ENCODE measurements at regions not wholly inside any gene's neighbourhood (a gene's known extent, or its start where the extent isn't known, plus 50 kb on each side); places are given as distances from the start of the nearest gene placed in this dataset.

DNA sequence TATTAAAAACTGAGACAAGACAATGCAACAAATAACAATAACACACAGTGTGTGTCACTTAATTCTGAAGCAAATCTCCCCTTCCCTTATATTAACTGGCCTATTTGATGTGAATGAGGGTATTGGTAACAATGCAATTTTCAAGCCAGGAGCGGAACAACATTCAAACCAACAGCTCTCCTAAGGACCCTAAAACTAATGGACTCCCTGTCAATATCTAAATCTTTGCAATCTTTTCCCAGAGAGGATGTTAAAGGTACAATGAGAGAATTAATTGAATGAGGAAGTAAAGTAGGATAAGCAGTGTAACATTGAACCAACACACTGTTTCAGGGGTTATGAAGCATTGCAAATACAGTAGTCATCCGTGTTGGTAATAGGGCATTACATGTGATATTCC, 311.7 kb downstream of the HTR1A start:
- no peak for TF ChIP-seq EGR1 (IDR thresholded peaks at IDR 0.05)
- no peak for TF ChIP-seq REST (IDR thresholded peaks at IDR 0.05; ENCODE audit: low read depth)
- TF ChIP-seq USF1 (IDR thresholded peaks at IDR 0.05): no peak
- no peak for TF ChIP-seq TCF12 (IDR thresholded peaks at IDR 0.05; ENCODE audit: low read depth)
- no peak for TF ChIP-seq FOXM1 (IDR thresholded peaks at IDR 0.05; ENCODE audit: borderline replicate concordance, low read depth)

DNA sequence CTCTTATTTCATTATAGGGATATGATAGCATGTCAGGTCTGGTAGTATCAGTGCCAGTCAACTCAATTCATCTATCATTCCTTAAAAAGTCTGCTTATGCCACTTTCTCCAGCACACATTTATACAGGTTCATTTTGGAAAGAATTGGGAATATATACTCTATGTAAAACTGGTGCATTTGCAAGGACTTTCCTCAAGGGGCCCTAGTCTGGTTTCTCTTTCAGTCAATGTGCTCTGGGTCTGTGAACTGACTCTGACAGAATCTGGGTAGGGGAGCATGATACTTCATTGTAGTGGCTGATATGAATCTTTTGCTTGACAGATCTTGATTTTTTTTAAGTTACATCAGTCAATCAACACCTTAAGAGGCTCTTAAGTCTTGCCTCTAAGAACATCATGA, 313.9 kb downstream of the HTR1A start:
- TF ChIP-seq EP300 (IDR thresholded peaks at IDR 0.05; ENCODE audit: borderline replicate concordance) (no peak), EGR1 (IDR thresholded peaks at IDR 0.05) (no peak), NFIC (IDR thresholded peaks at IDR 0.05) (no peak), REST (IDR thresholded peaks at IDR 0.05; ENCODE audit: low read depth) (no peak), TEAD4 (IDR thresholded peaks at IDR 0.05) (no peak), CEBPB (IDR thresholded peaks at IDR 0.05) (no peak), TAF1 (IDR thresholded peaks at IDR 0.05; ENCODE audit: low read depth) (no peak), ZBTB7A (IDR thresholded peaks at IDR 0.05; ENCODE audit: low read depth) (no peak), USF1 (IDR thresholded peaks at IDR 0.05) (no peak), RAD21 (IDR thresholded peaks at IDR 0.05; ENCODE audit: low read depth) (no peak), FOXM1 (IDR thresholded peaks at IDR 0.05; ENCODE audit: borderline replicate concordance, low read depth) (no peak), CREB1 (IDR thresholded peaks at IDR 0.05; ENCODE audit: low read depth) (no peak), YY1 (IDR thresholded peaks at IDR 0.05; ENCODE audit: low read depth) (no peak)
- TF ChIP-seq, protein P1, sequence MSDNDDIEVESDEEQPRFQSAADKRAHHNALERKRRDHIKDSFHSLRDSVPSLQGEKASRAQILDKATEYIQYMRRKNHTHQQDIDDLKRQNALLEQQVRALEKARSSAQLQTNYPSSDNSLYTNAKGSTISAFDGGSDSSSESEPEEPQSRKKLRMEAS (IDR thresholded peaks at IDR 0.05): no peak

DNA sequence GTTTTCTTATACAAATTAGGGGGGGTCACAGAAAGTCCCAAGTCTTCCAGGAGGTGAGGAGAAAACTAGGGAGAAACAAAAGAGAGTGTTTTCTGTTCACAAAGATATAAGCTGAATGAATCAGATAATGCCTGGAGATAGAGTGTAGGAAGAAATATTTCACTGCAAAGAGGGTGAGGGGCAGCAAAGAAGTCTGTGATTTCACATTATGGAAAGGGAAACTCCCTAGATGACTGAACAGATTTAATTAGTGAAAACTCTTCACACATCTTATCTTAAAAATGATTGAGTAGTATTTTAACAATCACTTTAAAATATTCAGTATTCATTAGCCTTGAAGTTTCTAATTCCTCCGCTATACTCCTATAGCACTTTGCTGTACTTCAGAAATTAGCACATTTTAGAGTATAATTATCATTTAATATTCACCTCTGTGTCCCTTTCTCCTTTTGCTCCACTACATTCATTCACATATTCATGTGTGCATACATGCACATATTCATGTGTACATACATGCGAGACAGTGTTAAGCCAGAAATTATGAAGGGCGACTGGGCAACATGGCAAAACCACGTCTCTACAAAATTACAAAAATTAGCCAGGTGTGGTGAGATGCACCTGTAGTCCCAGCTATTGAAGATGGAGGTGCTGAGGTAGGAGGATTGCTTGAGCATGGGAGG, 332.2 kb downstream of the HTR1A start:
- TF ChIP-seq EP300 (IDR thresholded peaks at IDR 0.05; ENCODE audit: borderline replicate concordance) (no peak), TCF12 (IDR thresholded peaks at IDR 0.05; ENCODE audit: low read depth) (no peak), TAF1 (IDR thresholded peaks at IDR 0.05; ENCODE audit: low read depth) (no peak), REST (IDR thresholded peaks at IDR 0.05; ENCODE audit: low read depth) (no peak), CEBPB (IDR thresholded peaks at IDR 0.05) (no peak), ZBTB7A (IDR thresholded peaks at IDR 0.05; ENCODE audit: low read depth) (no peak), TEAD4 (IDR thresholded peaks at IDR 0.05) (no peak), EGR1 (IDR thresholded peaks at IDR 0.05) (no peak), FOXM1 (IDR thresholded peaks at IDR 0.05; ENCODE audit: borderline replicate concordance, low read depth) (no peak)

GRCh38 chr5:63613442-63613841, 348.8 kb downstream of the HTR1A start:
- TF ChIP-seq, protein P1 (IDR thresholded peaks at IDR 0.05): no peak
- TF ChIP-seq REST (IDR thresholded peaks at IDR 0.05; ENCODE audit: low read depth) (no peak), NFIC (IDR thresholded peaks at IDR 0.05) (no peak), YY1 (IDR thresholded peaks at IDR 0.05; ENCODE audit: low read depth) (no peak), CREB1 (IDR thresholded peaks at IDR 0.05; ENCODE audit: low read depth) (no peak), FOXM1 (IDR thresholded peaks at IDR 0.05; ENCODE audit: borderline replicate concordance, low read depth) (no peak), RAD21 (IDR thresholded peaks at IDR 0.05; ENCODE audit: low read depth) (no peak)
